Fibroblast of skin of right quadriceps (primary cell): ENCODE measurements at regions not wholly inside any gene's neighbourhood (a gene's known extent, or its start where the extent isn't known, plus 50 kb on each side); places are given as distances from the start of the nearest gene placed in this dataset.

Experiments
- DNase-seq: peaks from one replicate; pipeline ENCODE4 v3.0.0-alpha.2; 2013

GRCh38 chr17:5635949-5636348 is 51.6 kb upstream of the NLRP1 start:
- no peak for DNase-seq

- DNase-seq: no peak
Observed at GRCh38 chr17:5638596-5638995, 54.3 kb upstream of the NLRP1 start.

- no peak for DNase-seq
Observed at GRCh38 chr17:5640726-5641125, 56.4 kb upstream of the NLRP1 start.

GRCh38 chr17:5642752-5643151 is 58.4 kb upstream of the NLRP1 start:
- DNase-seq: no peak

- no peak for DNase-seq
Observed at GRCh38 chr17:5644065-5644464, 59.8 kb upstream of the NLRP1 start.

GRCh38 chr17:5651348-5651747 is 67.0 kb upstream of the NLRP1 start:
- no peak for DNase-seq

- DNase-seq: no peak
Observed at GRCh38 chr17:5661491-5662125, 77.3 kb upstream of the NLRP1 start.

- no peak for DNase-seq
Observed at GRCh38 chr17:5662409-5663085, 78.2 kb upstream of the NLRP1 start.

- DNase-seq: no peak
Observed at GRCh38 chr17:5665164-5665563, 80.9 kb upstream of the NLRP1 start.

- DNase-seq: no peak
Observed at GRCh38 chr17:5667871-5668270, 83.6 kb upstream of the NLRP1 start.

- no peak for DNase-seq
Observed at GRCh38 chr17:5668557-5669138, 84.3 kb upstream of the NLRP1 start.

GRCh38 chr17:5669191-5669590 is 84.9 kb upstream of the NLRP1 start:
- DNase-seq: no peak

- DNase-seq: no peak
Observed at GRCh38 chr17:5672141-5672540, 87.8 kb upstream of the NLRP1 start.

GRCh38 chr17:5672815-5673430 is 88.6 kb upstream of the NLRP1 start:
- DNase-seq: no peak

GRCh38 chr17:5675625-5676421 is 91.5 kb upstream of the NLRP1 start:
- no peak for DNase-seq

- no peak for DNase-seq
Observed at GRCh38 chr17:5677620-5678019, 93.3 kb upstream of the NLRP1 start.

GRCh38 chr17:5678171-5678570 is 93.9 kb upstream of the NLRP1 start:
- DNase-seq: no peak

- no peak for DNase-seq
Observed at GRCh38 chr17:5680766-5681165, 96.5 kb upstream of the NLRP1 start.

GRCh38 chr17:5683241-5683640 is 98.9 kb upstream of the NLRP1 start:
- DNase-seq: no peak

- DNase-seq: no peak
Observed at GRCh38 chr17:5686074-5686635, 101.8 kb upstream of the NLRP1 start.

GRCh38 chr17:5687646-5688045 is 103.3 kb upstream of the NLRP1 start:
- DNase-seq: no peak

GRCh38 chr17:5693821-5694220 is 109.5 kb upstream of the NLRP1 start:
- DNase-seq: no peak

- DNase-seq: no peak
Observed at GRCh38 chr17:5694551-5694950, 110.2 kb upstream of the NLRP1 start.
